B cell (primary cell): ENCODE measurements at regions not wholly inside any gene's neighbourhood (a gene's known extent, or its start where the extent isn't known, plus 50 kb on each side); places are given as distances from the start of the nearest gene placed in this dataset.

Experiments used
- ATAC-seq: fragments of 200-7000 bp; cut with Tn5 transposase; one replicate; pipeline ENCODE4 v1.10.0; 2021; ENCODE audit warnings: low read depth, mild to moderate bottlenecking, moderate number of reproducible peaks, moderate library complexity
- CTCF ChIA-PET: fragments of 350-600 bp; sonication (Branson Sonifier 250); formaldehyde crosslinking; loops from one replicate; lab custom pipeline; 2021; ENCODE audit warnings: antibody characterized with exemption, inconsistent platforms; lab: Charles Lee
- POLR2A ChIA-PET: fragments of 350-600 bp; sonication (Branson Sonifier 250); formaldehyde crosslinking; loops from one replicate; lab custom pipeline; 2021; ENCODE audit warnings: antibody characterized with exemption; lab: Charles Lee
- DNase-seq: peaks from one replicate; pipeline ENCODE4 v3.0.0; 2013
- H2AFZ ChIP-seq: 2 replicates; pipeline ENCODE4 v1.6.1; 2012; ENCODE audit warnings: mild to moderate bottlenecking, low read depth, low read length; ENCODE audit not compliant: insufficient read depth, poor library complexity, severe bottlenecking
- H3K27ac ChIP-seq, 2 donors: 1 replicate in 1 of 2; 2 replicates in 1 of 2; pipeline ENCODE4 v1.5.1; 2012 to 2013; ENCODE audit warnings: low read length in 2 of 2, mild to moderate bottlenecking in 2 of 2, moderate library complexity in 1 of 2
- H3K27me3 ChIP-seq, 4 experiments: fragments of 200-600 bp in 1 of 4; sonication (generic) in 1 of 4; replicated peaks in 1 of 4; 1 replicate in 2 of 4; 2 replicates in 2 of 4; pipeline versions ENCODE4 v1.6.1 to v1.7.0; 2013 to 2016; ENCODE audit warnings: low read length in 3 of 4, mild to moderate bottlenecking in 2 of 4, mixed read lengths in 1 of 4, moderate library complexity in 1 of 4; ENCODE audit not compliant: insufficient read depth in 4 of 4, control insufficient read depth in 3 of 4; ENCODE audit errors: control extremely low read depth in 1 of 4
- H3K36me3 ChIP-seq, 2 experiments: replicated peaks in 1 of 2; 1 replicate in 1 of 2; 2 replicates in 1 of 2; pipeline versions ENCODE4 v1.6.1 to v1.7.1; 2013; ENCODE audit warnings: low read length in 1 of 2; ENCODE audit not compliant: insufficient read depth in 2 of 2, control insufficient read depth in 1 of 2; ENCODE audit errors: control extremely low read depth in 1 of 2, extremely low read depth in 1 of 2
- H3K4me1 ChIP-seq, 2 donors: fragments of 200-600 bp in 1 of 2; sonication (generic) in 1 of 2; 1 replicate in 1 of 2; 2 replicates in 1 of 2; pipeline versions ENCODE4 v1.5.1 to v1.6.1; 2013 to 2017; ENCODE audit warnings: low read length in 2 of 2; ENCODE audit not compliant: control insufficient read depth in 2 of 2, insufficient read depth in 2 of 2
- H3K4me2 ChIP-seq: replicated peaks from 2 replicates; pipeline ENCODE3; 2012; ENCODE audit warnings: mild to moderate bottlenecking, low read depth, low read length; ENCODE audit not compliant: poor library complexity, severe bottlenecking
- H3K4me3 ChIP-seq, 5 experiments: fragments of 200-600 bp in 1 of 5; sonication (generic) in 1 of 5; 1 replicate in 3 of 5; 2 replicates in 2 of 5; pipeline versions ENCODE4 v1.5.1 to v1.7.0; 2011 to 2016; ENCODE audit warnings: low read length in 4 of 5, mild to moderate bottlenecking in 4 of 5, low read depth in 2 of 5, control low read depth in 1 of 5, moderate library complexity in 1 of 5; ENCODE audit not compliant: insufficient read depth in 1 of 5; ENCODE audit errors: control extremely low read depth in 1 of 5, extremely low read depth in 1 of 5
- H3K79me2 ChIP-seq: fragments of 200-600 bp; sonication (generic); one replicate; pipeline ENCODE4 v1.6.0; 2016; ENCODE audit warnings: low read length; ENCODE audit not compliant: control insufficient read depth, insufficient read depth
- H3K9ac ChIP-seq: fragments of 200-600 bp; sonication (generic); 2 replicates; pipeline ENCODE4 v1.6.1; 2017; ENCODE audit warnings: mild to moderate bottlenecking, low read length, moderate library complexity
- H3K9me3 ChIP-seq, 3 donors: one replicate each; pipeline versions ENCODE4 v1.6.1 to v1.7.1; 2013; ENCODE audit warnings: low read length in 2 of 3; ENCODE audit not compliant: control insufficient read depth in 2 of 3, insufficient read depth in 1 of 3; ENCODE audit errors: control extremely low read depth in 1 of 3
- H4K20me1 ChIP-seq: 2 replicates; pipeline ENCODE4 v1.6.0; 2012; ENCODE audit warnings: mild to moderate bottlenecking, low read length; ENCODE audit not compliant: insufficient read depth, control insufficient read depth, poor library complexity, severe bottlenecking
- H3K27ac Mint-ChIP-seq: one replicate; pipeline ENCODE4 v1.8.0; 2021; ENCODE audit warnings: mixed read lengths
- H3K27me3 Mint-ChIP-seq: one replicate; pipeline ENCODE4 v1.8.0; 2021; ENCODE audit warnings: mixed read lengths
- H3K4me1 Mint-ChIP-seq: one replicate; pipeline ENCODE4 v1.8.0; 2021; ENCODE audit warnings: mixed read lengths
- H3K4me3 Mint-ChIP-seq: one replicate; pipeline ENCODE4 v1.8.0; 2021; ENCODE audit warnings: mixed read lengths
- H3K9me3 Mint-ChIP-seq: one replicate; pipeline ENCODE4 v1.8.0; 2022; ENCODE audit warnings: mixed read lengths; ENCODE audit not compliant: insufficient read depth
- CTCF ChIP-seq: fragments of 200-600 bp; IDR thresholded peaks from one replicate; pipeline ENCODE4 v1.8.0; 2022; ENCODE audit warnings: antibody characterized with exemption, mild to moderate bottlenecking
- EZH2 ChIP-seq: IDR thresholded peaks from 2 replicates; pipeline ENCODE4 v1.6.1; 2012; ENCODE audit warnings: borderline replicate concordance, low read depth, mild to moderate bottlenecking, moderate library complexity, low read length; ENCODE audit not compliant: insufficient read depth, poor library complexity, severe bottlenecking
- WGBS: methylation state at CpG from one replicate; pipeline ENCODE4 v1.1.5; 2013; ENCODE audit warnings: missing lambda C conversion rate; ENCODE audit not compliant: insufficient coverage; 5-methylcytosine and 5-hydroxymethylcytosine counted together
- intact Hi-C: fragments of 100-400 bp; cut with micrococcal nuclease; formaldehyde crosslinking; loops from one replicate; pipeline ENCODE4 v1.10.0; 2022

DNA sequence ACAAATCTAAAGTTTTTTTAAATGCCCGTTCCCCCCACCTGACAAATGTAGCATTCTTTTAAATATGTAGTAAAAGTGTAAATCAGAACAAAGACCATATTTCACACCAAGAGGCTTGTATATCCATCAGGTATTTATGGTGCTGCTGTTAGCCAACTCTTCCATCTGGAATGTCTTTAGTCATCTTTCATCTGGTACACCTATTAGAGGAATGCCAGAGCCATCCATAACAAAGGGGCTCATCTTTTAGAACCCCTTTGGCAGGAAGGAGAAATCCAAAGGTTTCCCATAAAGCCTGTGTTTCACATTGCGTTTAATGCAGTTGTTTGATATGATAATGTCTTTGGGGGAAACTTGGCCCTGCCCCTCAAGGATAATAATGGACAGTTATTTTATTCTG lies 79.3 kb upstream of the C1orf87 start:
- Histone ChIP-seq H3K4me2 (no peak overlapping the region), H3K79me2 (no peaks in the 10 kb centered on the region), H3K27me3 (no peaks in the 10 kb centered on the region), H3K4me3 (no peak overlapping the region), H3K4me1 (no peaks in the 10 kb centered on the region), H2AFZ (no peak overlapping the region), H3K36me3 (no peaks in the 10 kb centered on the region), H3K9ac (no peak overlapping the region), H3K27ac (no peak overlapping the region), H3K9me3 (no peaks in the 10 kb centered on the region), H4K20me1 (no peaks in the 10 kb centered on the region)
- DNase-seq = no peak
- Mint-ChIP-seq H3K9me3 (no peaks in the 10 kb centered on the region), H3K27me3 (no peaks in the 10 kb centered on the region), H3K27ac (no peak overlapping the region), H3K4me3 (no peak overlapping the region), H3K4me1 (no peaks in the 10 kb centered on the region)
- ChIA-PET CTCF (no interaction called here), POLR2A (no interaction called here)
- no CpG with 5 or more reads among the region's 2 CpGs for WGBS
- ATAC-seq = no peak
- intact Hi-C loops = no loop called here
- TF ChIP-seq EZH2 = no peak
- no peak for TF ChIP-seq CTCF

- POLR2A ChIA-PET = no interaction called here
- Histone ChIP-seq H3K4me1 (no peaks in the 10 kb centered on the region), H3K4me3 (no peak overlapping the region), H3K9me3 (no peaks in the 10 kb centered on the region), H4K20me1 (no peaks in the 10 kb centered on the region), H2AFZ (no peak overlapping the region), H3K9ac (no peak overlapping the region), H3K27ac (no peak overlapping the region), H3K36me3 (no peaks in the 10 kb centered on the region), H3K79me2 (no peaks in the 10 kb centered on the region), H3K4me2 (no peak overlapping the region), H3K27me3 (no peaks in the 10 kb centered on the region)
- DNase-seq = no peak
- no peaks in the 10 kb centered on the region for H3K4me1 Mint-ChIP-seq
- intact Hi-C loops = no loop called here
- no peaks in the 10 kb centered on the region for H3K9me3 Mint-ChIP-seq
- WGBS = no CpG with 5 or more reads among the region's 3 CpGs
- no peak overlapping the region for H3K27ac Mint-ChIP-seq
- TF ChIP-seq EZH2 = no peak
- TF ChIP-seq CTCF = no peak
- ATAC-seq = no peak
- CTCF ChIA-PET = no interaction called here
- no peaks in the 10 kb centered on the region for H3K27me3 Mint-ChIP-seq
- H3K4me3 Mint-ChIP-seq = no peak overlapping the region
These were observed 77.7 kb upstream of the C1orf87 start for GRCh38 chr1:60151311-60151710.
